PC-9 (cell line): ENCODE measurements at regions not wholly inside any gene's neighbourhood (a gene's known extent, or its start where the extent isn't known, plus 50 kb on each side); places are given as distances from the start of the nearest gene placed in this dataset.

Experiments
- BruUV-seq: library from RNA; stranded (reverse); fragments of 400-500 nt; replicated peaks from 2 replicates; lab custom pipeline; 2021; lab: Mats Ljungman, UMichigan
- CTCF ChIA-PET: fragments of 300-600 bp; sonication (Branson Sonifier 250); formaldehyde crosslinking; loops from one replicate; lab custom pipeline; 2022; ENCODE audit warnings: antibody characterized with exemption; lab: Charles Lee
- POLR2A ChIA-PET: fragments of 300-600 bp; sonication (Branson Sonifier 250); formaldehyde crosslinking; loops from one replicate; lab custom pipeline; 2022; ENCODE audit warnings: antibody characterized with exemption; ENCODE audit not compliant: unreplicated experiment; lab: Charles Lee
- DNase-seq, 2 experiments: peaks; one replicate each; pipeline versions ENCODE4 v3.0.0 to v3.0.0-alpha.2; 2015 to 2022; ENCODE audit warnings: mixed read lengths in 1 of 2
- H2AFZ ChIP-seq: fragments of 200-600 bp; sonication (generic); 2 replicates; pipeline ENCODE4 v1.8.1; 2017; ENCODE audit warnings: antibody characterized with exemption
- H3F3A ChIP-seq: fragments of 200-600 bp; sonication (generic); 2 replicates; pipeline ENCODE4 v1.8.1; 2017; ENCODE audit warnings: antibody characterized with exemption, mild to moderate bottlenecking, low read depth; ENCODE audit not compliant: insufficient read depth
- H3K27ac ChIP-seq: fragments of 200-600 bp; sonication (generic); 2 replicates; pipeline ENCODE4 v1.6.1; 2016; ENCODE audit warnings: mixed run types
- H3K27me3 ChIP-seq: fragments of 200-600 bp; sonication (generic); 2 replicates; pipeline ENCODE4 v1.6.1; 2016; ENCODE audit warnings: low read depth, mixed run types; ENCODE audit not compliant: insufficient read depth
- H3K36me3 ChIP-seq: fragments of 200-600 bp; sonication (generic); 2 replicates; pipeline ENCODE4 v1.6.1; 2016; ENCODE audit warnings: low read depth, mixed run types
- H3K4me1 ChIP-seq: fragments of 200-600 bp; sonication (generic); replicated peaks from 2 replicates; pipeline ENCODE4 v1.6.1; 2016; ENCODE audit warnings: mixed run types; ENCODE audit not compliant: insufficient read depth
- H3K4me2 ChIP-seq: fragments of 200-600 bp; sonication (generic); 2 replicates; pipeline ENCODE4 v1.6.1; 2017; ENCODE audit warnings: mixed run types
- H3K4me3 ChIP-seq: fragments of 200-600 bp; sonication (generic); 2 replicates; pipeline ENCODE4 v1.6.1; 2016; ENCODE audit warnings: mixed run types
- H3K79me2 ChIP-seq: fragments of 200-600 bp; sonication (generic); 2 replicates; pipeline ENCODE4 v1.6.1; 2017; ENCODE audit warnings: low read depth, mixed run types
- H3K9me2 ChIP-seq: fragments of 200-600 bp; sonication (generic); 2 replicates; pipeline ENCODE4 v1.8.1; 2017; ENCODE audit warnings: mild to moderate bottlenecking; ENCODE audit not compliant: insufficient read depth
- H3K9me3 ChIP-seq: fragments of 200-600 bp; sonication (generic); 2 replicates; pipeline ENCODE4 v1.8.1; 2016; ENCODE audit warnings: low read depth; ENCODE audit not compliant: insufficient read depth
- H4K20me1 ChIP-seq: fragments of 200-600 bp; sonication (generic); 2 replicates; pipeline ENCODE4 v1.8.1; 2017; ENCODE audit not compliant: insufficient read depth
- CTCF ChIP-seq: fragments of 200-600 bp; sonication (generic); conservative IDR thresholded peaks from 2 replicates; pipeline ENCODE4 v1.6.1; 2017; ENCODE audit warnings: mixed run types, antibody characterized with exemption, mild to moderate bottlenecking, moderate library complexity
- EZH2 ChIP-seq: fragments of 200-600 bp; sonication (generic); IDR thresholded peaks from 2 replicates; pipeline ENCODE4 v1.8.0; 2017; ENCODE audit warnings: antibody characterized with exemption, low read depth
- intact Hi-C: fragments of 100-400 bp; cut with micrococcal nuclease; formaldehyde crosslinking; loops from one replicate; pipeline ENCODE4 v1.10.0; 2022; ENCODE audit not compliant: unreplicated experiment

GRCh38 chr22:25366876-25367466 lies 147.5 kb downstream of the CRYBB2 start:
- no peaks in the 10 kb centered on the region for H3K4me1 ChIP-seq
- intact Hi-C loops: no loop called here
- H2AFZ ChIP-seq: no peak overlapping the region
- no peaks in the 10 kb centered on the region for H3K79me2 ChIP-seq
- H4K20me1 ChIP-seq: peaks cover 14% of the 10 kb centered on the region
- H3F3A ChIP-seq: no peaks in the 10 kb centered on the region
- H3K27ac ChIP-seq: no peak overlapping the region
- H3K4me2 ChIP-seq: no peak overlapping the region
- no TSS peak for BruUV-seq
- no peaks in the 10 kb centered on the region for H3K9me3 ChIP-seq
- CTCF ChIA-PET: no interaction called here
- no peak overlapping the region for H3K4me3 ChIP-seq
- no peaks in the 10 kb centered on the region for H3K36me3 ChIP-seq
- TF ChIP-seq CTCF (no peak), EZH2 (no peak)
- no peaks in the 10 kb centered on the region for H3K9me2 ChIP-seq
- POLR2A ChIA-PET: no interaction called here
- no peak for DNase-seq
- no peaks in the 10 kb centered on the region for H3K27me3 ChIP-seq

- CTCF ChIA-PET: no interaction called here
- TF ChIP-seq CTCF (no peak), EZH2 (no peak)
Observed at GRCh38 chr22:25367756-25368155, 148.3 kb downstream of the CRYBB2 start.

DNA sequence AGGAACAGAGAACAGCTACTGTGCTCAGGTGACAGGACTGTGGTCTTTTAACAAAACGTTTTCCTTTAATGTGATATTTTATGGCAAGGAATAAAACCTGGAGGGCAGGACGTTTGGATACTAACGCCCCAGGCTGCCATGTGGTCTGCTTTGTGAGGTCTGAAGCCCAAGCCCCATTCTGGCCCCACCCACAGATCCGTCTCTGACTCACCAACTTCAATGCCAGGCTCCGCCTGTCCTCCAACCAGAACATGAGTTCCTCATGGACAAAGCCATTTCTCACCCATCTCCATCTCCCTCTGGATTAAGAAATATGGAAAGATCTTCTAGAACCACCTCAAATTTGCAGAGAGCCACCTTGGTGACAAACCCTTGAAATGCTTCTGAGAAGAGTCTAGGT lies 148.8 kb downstream of the CRYBB2 start:
- peak in 1 of 2 experiments; percentile 58 for DNase-seq
- H3K79me2 ChIP-seq: no peaks in the 10 kb centered on the region
- H4K20me1 ChIP-seq: peaks cover 8% of the 10 kb centered on the region; the same call in 1 of the 2 replicates
- TF ChIP-seq CTCF (no peak), EZH2 (no peak)
- H3K27me3 ChIP-seq: no peaks in the 10 kb centered on the region
- no peaks in the 10 kb centered on the region for H3K9me3 ChIP-seq
- H3K27ac ChIP-seq: no peak overlapping the region
- H3K36me3 ChIP-seq: no peaks in the 10 kb centered on the region
- no peak overlapping the region for H3K4me3 ChIP-seq
- no peak overlapping the region for H2AFZ ChIP-seq
- POLR2A ChIA-PET: no interaction called here
- H3K4me2 ChIP-seq: no peak overlapping the region
- intact Hi-C loops: loop anchor here (1.0 kb wide), 1 partner anchor 33 kb away; no protein-coding TSS in a partner anchor
- no peaks in the 10 kb centered on the region for H3F3A ChIP-seq
- H3K9me2 ChIP-seq: no peaks in the 10 kb centered on the region
- no TSS peak for BruUV-seq
- CTCF ChIA-PET: no interaction called here
- H3K4me1 ChIP-seq: no peaks in the 10 kb centered on the region

More at GRCh38 chr22:25367756-25368155, 148.3 kb downstream of the CRYBB2 start:
- intact Hi-C loops: loop anchor here (1.0 kb wide), 1 partner anchor 34 kb away; no protein-coding TSS in a partner anchor
- H2AFZ ChIP-seq: no peak overlapping the region
- BruUV-seq: no TSS peak
- H3K9me3 ChIP-seq: no peaks in the 10 kb centered on the region
- no peaks in the 10 kb centered on the region for H3K79me2 ChIP-seq
- H3F3A ChIP-seq: no peaks in the 10 kb centered on the region
- H3K9me2 ChIP-seq: no peaks in the 10 kb centered on the region
- POLR2A ChIA-PET: no interaction called here
- H3K27me3 ChIP-seq: no peaks in the 10 kb centered on the region
- H3K36me3 ChIP-seq: no peaks in the 10 kb centered on the region
- H3K4me1 ChIP-seq: no peaks in the 10 kb centered on the region
- H3K27ac ChIP-seq: no peak overlapping the region
- DNase-seq: no peak
- H3K4me3 ChIP-seq: no peak overlapping the region
- H3K4me2 ChIP-seq: no peak overlapping the region
- peaks cover 9% of the 10 kb centered on the region; the same call in 1 of the 2 replicates for H4K20me1 ChIP-seq
